ENCODE measurements at regions not wholly inside any gene's neighbourhood (a gene's known extent, or its start where the extent isn't known, plus 50 kb on each side); places are given as distances from the start of the nearest gene placed in this dataset.
"Not testable (repeated sequence)": the region's sequence is repeated elsewhere in the genome, so short reads cannot be mapped to it uniquely, and the experiment has no call there.

DNA sequence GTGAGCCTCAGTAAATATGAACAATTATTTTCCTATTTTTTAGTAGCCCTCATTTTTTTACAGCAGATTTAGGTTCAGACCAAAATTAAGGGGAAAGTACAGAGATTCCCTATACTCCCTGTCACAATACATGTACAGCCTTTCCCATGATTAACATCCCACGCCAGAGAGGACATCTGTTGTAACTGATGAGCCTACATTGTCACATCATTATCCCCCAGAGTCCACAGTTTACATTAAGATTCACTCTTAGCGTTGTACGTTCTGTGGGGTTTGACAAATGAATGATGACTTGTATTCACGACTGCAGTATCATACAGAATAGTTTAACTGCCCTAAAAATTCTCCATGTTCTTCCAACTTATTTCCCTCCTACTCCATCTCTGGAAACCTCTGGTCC, 262.3 kb upstream of the MSX2 start:
- Histone ChIP-seq H3K36me3 (ENCODE audit: insufficient read depth, low read length) (no peaks in the 10 kb centered on the region), H3K9me3 (ENCODE audit: control insufficient read depth, insufficient read depth, low read length) (no peaks in the 10 kb centered on the region), H3K9ac (ENCODE audit: low read depth, low read length) (no peak overlapping the region), H3K4me1 (ENCODE audit: insufficient read depth, low read length) (no peaks in the 10 kb centered on the region)

GRCh38 chr5:174464504-174465165, 259.7 kb upstream of the MSX2 start:
- H3K9ac ChIP-seq (ENCODE audit: low read depth, low read length) = no peak overlapping the region
- no peaks in the 10 kb centered on the region for H3K36me3 ChIP-seq (ENCODE audit: insufficient read depth, low read length)
- no peaks in the 10 kb centered on the region for H3K9me3 ChIP-seq (ENCODE audit: control insufficient read depth, insufficient read depth, low read length)
- H3K4me1 ChIP-seq (ENCODE audit: insufficient read depth, low read length) = no peaks in the 10 kb centered on the region

GRCh38 chr5:174471528-174471927, 252.9 kb upstream of the MSX2 start:
- not testable (repeated sequence) for H3K9ac ChIP-seq (ENCODE audit: low read depth, low read length); H3K4me1 ChIP-seq (ENCODE audit: insufficient read depth, low read length); H3K9me3 ChIP-seq (ENCODE audit: control insufficient read depth, insufficient read depth, low read length); H3K36me3 ChIP-seq (ENCODE audit: insufficient read depth, low read length)

DNA sequence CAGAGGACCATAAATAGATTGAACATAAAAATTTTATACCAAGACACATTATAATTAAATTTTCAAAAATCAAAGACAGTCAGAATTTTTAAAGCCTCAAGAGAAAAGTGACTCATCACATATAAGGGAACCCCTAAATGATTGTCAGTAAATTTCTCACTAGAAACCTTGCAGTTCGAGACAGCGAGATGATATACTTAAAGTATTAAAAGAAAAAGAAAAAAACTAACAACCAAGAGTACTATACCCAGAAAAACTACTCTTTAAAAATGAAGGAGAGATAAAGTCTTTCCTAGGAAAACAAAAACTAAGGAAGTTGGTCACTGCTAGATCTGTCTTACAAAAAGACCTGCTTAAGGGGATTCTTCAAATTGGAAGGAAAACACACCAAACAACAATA, 251.4 kb upstream of the MSX2 start:
- Histone ChIP-seq H3K36me3 (ENCODE audit: insufficient read depth, low read length) (no peaks in the 10 kb centered on the region), H3K4me1 (ENCODE audit: insufficient read depth, low read length) (no peaks in the 10 kb centered on the region), H3K9ac (ENCODE audit: low read depth, low read length) (no peak overlapping the region), H3K9me3 (ENCODE audit: control insufficient read depth, insufficient read depth, low read length) (no peaks in the 10 kb centered on the region)

- H3K4me1 ChIP-seq (ENCODE audit: insufficient read depth, low read length); H3K36me3 ChIP-seq (ENCODE audit: insufficient read depth, low read length); H3K9ac ChIP-seq (ENCODE audit: low read depth, low read length); H3K9me3 ChIP-seq (ENCODE audit: control insufficient read depth, insufficient read depth, low read length): not testable (repeated sequence)
These were observed 248.4 kb upstream of the MSX2 start for GRCh38 chr5:174476001-174476400.

- H3K9me3 ChIP-seq (ENCODE audit: control insufficient read depth, insufficient read depth, low read length) = peaks cover 2% of the 10 kb centered on the region; the same call in 1 of the 2 replicates
- no peak overlapping the region for H3K9ac ChIP-seq (ENCODE audit: low read depth, low read length)
- H3K36me3 ChIP-seq (ENCODE audit: insufficient read depth, low read length) = no peaks in the 10 kb centered on the region
- H3K4me1 ChIP-seq (ENCODE audit: insufficient read depth, low read length) = no peaks in the 10 kb centered on the region
These were observed 245.1 kb upstream of the MSX2 start for GRCh38 chr5:174479325-174479724.

DNA sequence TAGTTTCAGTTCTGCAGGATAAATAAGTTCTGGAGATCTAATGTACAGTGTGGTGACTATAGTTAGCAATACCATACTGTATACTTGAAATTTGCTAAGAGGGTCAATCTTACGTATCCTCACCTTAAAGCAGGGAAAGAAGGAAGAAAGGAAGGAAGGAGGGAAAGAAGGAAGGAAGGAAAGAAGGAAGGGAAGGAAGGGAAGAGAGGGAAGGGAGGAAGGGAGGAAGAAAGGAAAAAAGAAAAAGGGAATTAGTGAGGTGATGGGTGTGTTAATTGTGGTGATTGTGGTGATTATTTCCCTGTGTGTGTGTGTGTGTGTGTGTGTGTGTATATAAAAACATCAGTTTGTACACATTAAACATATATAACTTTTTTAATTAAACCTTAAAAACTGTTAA, 242.6 kb upstream of the MSX2 start:
- Histone ChIP-seq H3K9ac (ENCODE audit: low read depth, low read length) (no peak overlapping the region), H3K9me3 (ENCODE audit: control insufficient read depth, insufficient read depth, low read length) (peaks cover 4% of the 10 kb centered on the region; the same call in 1 of the 2 replicates), H3K4me1 (ENCODE audit: insufficient read depth, low read length) (no peaks in the 10 kb centered on the region), H3K36me3 (ENCODE audit: insufficient read depth, low read length) (no peaks in the 10 kb centered on the region)

DNA sequence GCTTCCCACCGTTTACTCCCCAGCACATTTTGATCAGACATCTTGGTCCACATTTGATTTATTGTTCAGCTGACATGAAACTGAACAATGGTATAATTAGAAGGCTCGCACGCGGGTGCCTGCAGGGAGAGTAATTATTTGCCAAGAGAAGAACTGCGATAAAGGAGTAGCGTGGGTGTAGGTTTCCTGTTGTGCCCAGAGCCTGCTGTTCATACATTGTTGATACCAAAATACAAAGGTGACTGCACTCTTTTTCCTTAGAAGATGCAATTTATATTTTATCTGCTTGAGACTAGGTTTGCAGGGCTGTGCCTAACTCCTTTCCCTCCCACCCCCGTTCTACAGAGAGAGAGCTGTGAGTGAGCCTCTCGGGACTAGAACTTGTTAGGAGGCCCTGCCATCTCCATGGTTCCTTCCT, 241.8 kb upstream of the MSX2 start:
- H3K9ac ChIP-seq (ENCODE audit: low read depth, low read length) = no peak overlapping the region
- H3K9me3 ChIP-seq (ENCODE audit: control insufficient read depth, insufficient read depth, low read length) = peaks cover 4% of the 10 kb centered on the region; the same call in 1 of the 2 replicates
- no peaks in the 10 kb centered on the region for H3K4me1 ChIP-seq (ENCODE audit: insufficient read depth, low read length)
- H3K36me3 ChIP-seq (ENCODE audit: insufficient read depth, low read length) = no peaks in the 10 kb centered on the region

DNA sequence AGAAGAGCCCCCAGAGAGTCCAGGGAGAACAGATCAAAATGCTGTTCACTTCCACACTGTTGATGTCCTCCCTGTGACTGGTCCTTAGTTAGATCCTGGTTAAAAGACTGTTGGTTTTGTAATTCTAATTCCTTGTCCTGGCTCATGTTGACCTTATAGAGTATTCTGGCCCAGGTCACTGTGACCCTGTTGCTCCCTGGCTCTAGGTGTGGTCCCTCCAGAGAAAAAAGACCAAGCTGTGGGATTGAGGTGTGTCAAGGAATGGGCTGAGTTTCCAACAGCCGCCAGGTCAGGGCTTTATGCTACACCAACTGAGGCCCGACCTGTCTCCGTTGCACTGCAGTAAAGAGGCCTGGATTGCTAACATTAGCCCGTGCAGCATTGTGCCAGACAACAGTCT, 241.0 kb upstream of the MSX2 start:
- Histone ChIP-seq H3K36me3 (ENCODE audit: insufficient read depth, low read length) (no peaks in the 10 kb centered on the region), H3K4me1 (ENCODE audit: insufficient read depth, low read length) (no peaks in the 10 kb centered on the region), H3K9ac (ENCODE audit: low read depth, low read length) (no peak overlapping the region), H3K9me3 (ENCODE audit: control insufficient read depth, insufficient read depth, low read length) (peaks cover 4% of the 10 kb centered on the region; the same call in 1 of the 2 replicates)

- H3K4me1 ChIP-seq (ENCODE audit: insufficient read depth, low read length) = no peaks in the 10 kb centered on the region
- no peak overlapping the region for H3K9ac ChIP-seq (ENCODE audit: low read depth, low read length)
- peaks cover 4% of the 10 kb centered on the region; the same call in 1 of the 2 replicates for H3K9me3 ChIP-seq (ENCODE audit: control insufficient read depth, insufficient read depth, low read length)
- H3K36me3 ChIP-seq (ENCODE audit: insufficient read depth, low read length) = no peaks in the 10 kb centered on the region
These were observed 235.2 kb upstream of the MSX2 start for GRCh38 chr5:174489215-174489614.

DNA sequence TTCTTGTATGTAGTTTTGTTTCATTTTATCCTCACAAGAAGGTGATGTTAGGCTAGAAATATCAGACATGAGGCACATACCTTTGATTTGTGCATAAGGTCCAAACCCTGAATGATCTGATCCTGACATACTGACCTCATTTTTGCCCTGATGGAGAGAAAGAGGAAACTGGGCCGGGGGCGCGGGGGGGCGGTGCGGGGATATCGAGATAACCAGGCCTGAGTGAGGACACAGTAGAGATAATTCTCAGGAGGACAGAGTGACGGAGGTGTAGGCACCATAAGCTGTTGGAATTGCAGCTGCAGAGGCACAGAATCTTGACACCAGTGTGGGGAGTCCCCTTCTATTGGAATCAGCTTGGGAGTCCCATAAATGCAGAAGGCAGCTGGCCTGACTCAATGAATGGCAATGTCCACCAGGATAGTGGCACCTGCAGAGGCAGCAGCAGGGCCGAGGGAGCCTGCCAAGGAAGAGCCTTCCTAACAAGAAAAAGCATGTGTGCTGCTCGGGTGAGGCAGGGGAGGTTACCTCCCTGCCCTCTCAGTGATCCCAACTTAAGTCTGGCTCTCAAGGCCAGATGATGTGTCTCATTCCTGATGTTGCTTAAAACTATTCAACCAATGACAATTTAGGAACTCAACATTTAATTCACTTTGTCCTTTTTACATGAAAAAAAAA, 234.3 kb upstream of the MSX2 start:
- Histone ChIP-seq H3K36me3 (ENCODE audit: insufficient read depth, low read length) (no peaks in the 10 kb centered on the region), H3K9me3 (ENCODE audit: control insufficient read depth, insufficient read depth, low read length) (no peaks in the 10 kb centered on the region), H3K4me1 (ENCODE audit: insufficient read depth, low read length) (no peaks in the 10 kb centered on the region), H3K9ac (ENCODE audit: low read depth, low read length) (no peak overlapping the region)

- H3K9me3 ChIP-seq (ENCODE audit: control insufficient read depth, insufficient read depth, low read length) = no peaks in the 10 kb centered on the region
- no peaks in the 10 kb centered on the region for H3K36me3 ChIP-seq (ENCODE audit: insufficient read depth, low read length)
- no peak overlapping the region for H3K9ac ChIP-seq (ENCODE audit: low read depth, low read length)
- no peaks in the 10 kb centered on the region for H3K4me1 ChIP-seq (ENCODE audit: insufficient read depth, low read length)
These were observed 233.7 kb upstream of the MSX2 start for GRCh38 chr5:174490728-174491127.

- no peak overlapping the region for H3K9ac ChIP-seq (ENCODE audit: low read depth, low read length)
These were observed 233.1 kb upstream of the MSX2 start for GRCh38 chr5:174491265-174491664.

DNA sequence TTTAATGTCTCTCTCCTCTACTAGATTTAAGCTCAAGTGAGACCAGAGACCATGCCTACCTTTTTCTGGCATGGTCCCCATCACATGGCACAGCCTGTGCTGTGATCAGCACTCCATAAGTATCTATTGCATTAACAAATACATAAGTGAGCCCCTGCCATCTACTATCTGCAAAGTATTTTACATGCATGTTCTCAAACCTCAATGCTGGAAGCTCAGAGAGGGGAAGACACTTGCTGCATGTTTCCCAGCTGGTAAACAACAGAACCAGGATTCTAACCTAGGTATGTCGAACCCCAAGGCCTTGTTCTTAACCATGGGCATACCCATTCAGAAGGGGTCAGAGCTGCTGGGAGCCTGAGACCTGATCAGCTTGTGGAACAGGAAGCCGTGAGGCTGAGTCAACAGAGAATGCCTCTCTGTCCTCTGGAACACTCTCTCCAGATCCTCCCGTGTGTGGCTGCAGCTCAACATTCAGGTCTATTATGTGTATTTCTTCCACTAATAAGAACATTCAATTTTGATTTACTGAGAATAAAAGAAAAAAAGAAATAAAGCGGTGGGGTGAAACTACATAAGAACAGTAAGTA, 232.5 kb upstream of the MSX2 start:
- no peaks in the 10 kb centered on the region for H3K9me3 ChIP-seq (ENCODE audit: control insufficient read depth, insufficient read depth, low read length)
- H3K4me1 ChIP-seq (ENCODE audit: insufficient read depth, low read length) = no peaks in the 10 kb centered on the region
- H3K9ac ChIP-seq (ENCODE audit: low read depth, low read length) = no peak overlapping the region
- H3K36me3 ChIP-seq (ENCODE audit: insufficient read depth, low read length) = no peaks in the 10 kb centered on the region

More at GRCh38 chr5:174491265-174491664, 233.1 kb upstream of the MSX2 start:
- Histone ChIP-seq H3K9me3 (ENCODE audit: control insufficient read depth, insufficient read depth, low read length) (no peaks in the 10 kb centered on the region), H3K4me1 (ENCODE audit: insufficient read depth, low read length) (no peaks in the 10 kb centered on the region), H3K36me3 (ENCODE audit: insufficient read depth, low read length) (no peaks in the 10 kb centered on the region)

GRCh38 chr5:174493530-174493929, 230.9 kb upstream of the MSX2 start:
- Histone ChIP-seq H3K9me3 (ENCODE audit: control insufficient read depth, insufficient read depth, low read length) (0 out of 2 replicates have a peak, but pooled peaks cover 6% of the 10 kb centered on the region), H3K4me1 (ENCODE audit: insufficient read depth, low read length) (no peaks in the 10 kb centered on the region), H3K36me3 (ENCODE audit: insufficient read depth, low read length) (no peaks in the 10 kb centered on the region), H3K9ac (ENCODE audit: low read depth, low read length) (no peak overlapping the region)

All from ES-I3 (cell line).